IPS-18a (cell line): ENCODE measurements at regions not wholly inside any gene's neighbourhood (a gene's known extent, or its start where the extent isn't known, plus 50 kb on each side); places are given as distances from the start of the nearest gene placed in this dataset.

ENCODE experiments used
- H3K27ac ChIP-seq: one replicate; pipeline ENCODE4 v1.5.1; 2013; ENCODE audit warnings: low read length
- H3K27me3 ChIP-seq: one replicate; pipeline ENCODE4 v1.6.1; 2013; ENCODE audit warnings: mild to moderate bottlenecking, low read length; ENCODE audit not compliant: control insufficient read depth, insufficient read depth
- H3K36me3 ChIP-seq: one replicate; pipeline ENCODE4 v1.6.1; 2013; ENCODE audit warnings: low read depth, low read length; ENCODE audit not compliant: control insufficient read depth
- H3K4me1 ChIP-seq: one replicate; pipeline ENCODE4 v1.6.1; 2013; ENCODE audit warnings: low read depth, low read length; ENCODE audit not compliant: control insufficient read depth
- H3K4me3 ChIP-seq: one replicate; pipeline ENCODE4 v1.5.1; 2013; ENCODE audit warnings: low read length
- H3K9ac ChIP-seq: one replicate; pipeline ENCODE4 v1.6.1; 2013; ENCODE audit warnings: mild to moderate bottlenecking, low read length, moderate library complexity
- H3K9me3 ChIP-seq: one replicate; pipeline ENCODE4 v1.6.1; 2013; ENCODE audit warnings: low read depth, low read length; ENCODE audit not compliant: control insufficient read depth

GRCh38 chr4:138949866-138950265, 65.7 kb upstream of the NOCT start:
- Histone ChIP-seq H3K36me3 (no peaks in the 10 kb centered on the region), H3K27me3 (no peaks in the 10 kb centered on the region), H3K9me3 (no peaks in the 10 kb centered on the region), H3K4me3 (no peak overlapping the region), H3K27ac (no peak overlapping the region), H3K4me1 (no peaks in the 10 kb centered on the region), H3K9ac (no peak overlapping the region)

GRCh38 chr4:138948918-138949317, 66.7 kb upstream of the NOCT start:
- Histone ChIP-seq H3K27ac (no peak overlapping the region), H3K9ac (no peak overlapping the region), H3K27me3 (no peaks in the 10 kb centered on the region), H3K36me3 (no peaks in the 10 kb centered on the region), H3K4me3 (no peak overlapping the region), H3K9me3 (no peaks in the 10 kb centered on the region), H3K4me1 (no peaks in the 10 kb centered on the region)

- Histone ChIP-seq H3K27ac (no peak overlapping the region), H3K4me3 (no peak overlapping the region), H3K9ac (no peak overlapping the region), H3K9me3 (no peaks in the 10 kb centered on the region), H3K27me3 (no peaks in the 10 kb centered on the region), H3K4me1 (no peaks in the 10 kb centered on the region), H3K36me3 (no peaks in the 10 kb centered on the region)
Observed at GRCh38 chr4:138946306-138946705, 69.3 kb upstream of the NOCT start.

DNA sequence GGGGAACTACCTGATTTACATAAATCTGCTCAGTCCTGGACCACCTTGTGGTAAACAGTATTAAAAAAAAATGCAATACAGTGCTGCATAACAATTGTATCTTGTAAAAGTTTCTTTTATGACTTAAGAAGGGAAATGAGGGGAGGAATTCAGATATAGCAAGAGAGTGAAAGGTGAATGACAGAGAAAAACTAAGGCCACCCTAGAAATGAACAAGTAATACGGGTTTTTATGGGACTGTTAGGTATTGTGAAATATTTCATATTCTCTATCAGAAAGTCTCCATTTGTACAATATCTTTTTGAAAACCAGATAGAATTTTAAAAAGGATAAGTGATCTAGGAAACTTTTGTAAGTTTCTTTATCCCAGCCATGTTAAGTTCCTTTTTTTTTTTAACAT, 69.7 kb upstream of the NOCT start:
- H3K27ac ChIP-seq = no peak overlapping the region
- H3K27me3 ChIP-seq = no peaks in the 10 kb centered on the region
- no peak overlapping the region for H3K9ac ChIP-seq
- no peaks in the 10 kb centered on the region for H3K4me1 ChIP-seq
- H3K4me3 ChIP-seq = no peak overlapping the region
- H3K36me3 ChIP-seq = no peaks in the 10 kb centered on the region
- H3K9me3 ChIP-seq = no peaks in the 10 kb centered on the region

- H3K27ac ChIP-seq = no peak overlapping the region
- no peaks in the 10 kb centered on the region for H3K9me3 ChIP-seq
- no peaks in the 10 kb centered on the region for H3K36me3 ChIP-seq
- no peak overlapping the region for H3K9ac ChIP-seq
- no peaks in the 10 kb centered on the region for H3K27me3 ChIP-seq
- no peak overlapping the region for H3K4me3 ChIP-seq
- H3K4me1 ChIP-seq = no peaks in the 10 kb centered on the region
Observed at GRCh38 chr4:138945401-138945800, 70.2 kb upstream of the NOCT start.

- Histone ChIP-seq H3K27ac (no peak overlapping the region), H3K4me1 (no peaks in the 10 kb centered on the region), H3K36me3 (no peaks in the 10 kb centered on the region), H3K9ac (no peak overlapping the region), H3K9me3 (no peaks in the 10 kb centered on the region), H3K27me3 (no peaks in the 10 kb centered on the region), H3K4me3 (no peak overlapping the region)
Observed at GRCh38 chr4:138943893-138944292, 71.7 kb upstream of the NOCT start.

DNA sequence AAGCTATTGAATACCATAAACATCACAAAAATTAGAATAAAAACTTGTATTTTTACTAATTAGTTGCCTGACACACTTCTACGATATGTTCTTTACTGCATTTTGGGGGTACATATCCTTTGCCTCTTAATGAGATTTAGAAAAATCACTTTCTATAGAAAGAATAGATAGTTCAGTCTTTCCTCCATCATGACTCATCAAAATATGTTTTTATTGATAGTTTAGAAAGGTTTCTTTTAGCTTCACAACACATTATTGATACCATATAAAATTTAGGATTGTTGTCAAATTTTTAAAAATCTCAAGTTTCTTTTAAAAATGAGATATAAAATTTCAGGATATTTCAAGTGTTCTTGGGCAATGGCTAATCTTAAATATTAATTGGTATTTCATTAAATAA, 74.5 kb upstream of the NOCT start:
- Histone ChIP-seq H3K9me3 (no peaks in the 10 kb centered on the region), H3K27me3 (no peaks in the 10 kb centered on the region), H3K36me3 (no peaks in the 10 kb centered on the region), H3K4me1 (peaks cover 19% of the 10 kb centered on the region), H3K4me3 (no peak overlapping the region), H3K9ac (no peak overlapping the region), H3K27ac (no peak overlapping the region)

DNA sequence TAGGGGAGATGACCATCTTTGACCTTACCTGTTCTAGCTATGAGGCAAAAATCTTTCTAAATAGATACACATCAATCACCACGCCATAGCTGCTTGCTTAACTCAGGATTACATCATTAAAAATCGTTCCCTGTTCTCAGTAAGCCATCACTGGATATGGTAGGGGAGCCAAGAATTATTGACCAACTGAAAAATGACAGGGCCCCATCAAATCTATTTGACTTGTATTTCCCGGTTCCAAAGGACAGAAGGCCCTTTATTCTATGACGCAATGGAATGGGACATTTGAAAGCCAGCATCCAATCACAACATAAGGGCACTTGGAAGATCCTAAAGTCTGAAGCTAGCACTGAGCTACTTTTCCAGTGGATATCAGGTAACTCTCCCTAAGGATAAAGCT, 75.6 kb upstream of the NOCT start:
- Histone ChIP-seq H3K27ac (no peak overlapping the region), H3K4me3 (no peak overlapping the region), H3K4me1 (peaks cover 19% of the 10 kb centered on the region), H3K27me3 (no peaks in the 10 kb centered on the region), H3K9me3 (no peaks in the 10 kb centered on the region), H3K9ac (no peak overlapping the region), H3K36me3 (no peaks in the 10 kb centered on the region)

GRCh38 chr4:138938366-138938690, 77.3 kb upstream of the NOCT start:
- Histone ChIP-seq H3K27ac (no peak overlapping the region), H3K4me1 (peaks cover 19% of the 10 kb centered on the region), H3K27me3 (no peaks in the 10 kb centered on the region), H3K9me3 (no peaks in the 10 kb centered on the region), H3K9ac (peak overlapping the region; percentile 24), H3K4me3 (no peak overlapping the region), H3K36me3 (no peaks in the 10 kb centered on the region)

GRCh38 chr4:138935135-138935807, 80.3 kb upstream of the NOCT start:
- Histone ChIP-seq H3K9ac (no peak overlapping the region), H3K4me3 (no peak overlapping the region), H3K27ac (no peak overlapping the region), H3K27me3 (no peaks in the 10 kb centered on the region), H3K36me3 (no peaks in the 10 kb centered on the region), H3K9me3 (no peaks in the 10 kb centered on the region), H3K4me1 (peaks cover 19% of the 10 kb centered on the region)

GRCh38 chr4:138927072-138927471, 88.5 kb upstream of the NOCT start:
- no peak overlapping the region for H3K4me3 ChIP-seq
- no peaks in the 10 kb centered on the region for H3K27me3 ChIP-seq
- no peaks in the 10 kb centered on the region for H3K4me1 ChIP-seq
- no peaks in the 10 kb centered on the region for H3K9me3 ChIP-seq
- H3K27ac ChIP-seq = no peak overlapping the region
- H3K9ac ChIP-seq = no peak overlapping the region
- H3K36me3 ChIP-seq = no peaks in the 10 kb centered on the region

DNA sequence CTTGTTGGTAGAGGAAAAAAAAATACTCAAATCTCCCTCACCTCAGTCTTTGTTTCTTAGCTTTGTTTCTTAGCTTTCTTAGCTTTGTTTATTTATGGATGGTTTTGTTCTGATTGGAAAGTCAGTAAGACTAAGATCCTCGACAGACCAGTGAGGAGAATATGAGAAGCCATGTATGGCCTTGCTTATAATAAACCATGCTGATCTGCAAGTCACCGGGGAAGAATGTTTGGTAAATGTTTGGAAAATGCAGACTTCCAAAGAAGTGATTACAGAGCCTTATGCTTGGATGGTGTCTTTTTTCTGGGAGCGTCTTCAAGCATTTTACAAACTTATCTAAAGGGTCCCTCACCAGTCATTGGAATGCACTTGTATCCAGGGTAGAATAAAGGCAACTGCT, 90.1 kb upstream of the NOCT start:
- no peak overlapping the region for H3K9ac ChIP-seq
- no peak overlapping the region for H3K27ac ChIP-seq
- H3K36me3 ChIP-seq = no peaks in the 10 kb centered on the region
- no peaks in the 10 kb centered on the region for H3K27me3 ChIP-seq
- H3K4me1 ChIP-seq = no peaks in the 10 kb centered on the region
- H3K4me3 ChIP-seq = no peak overlapping the region
- no peaks in the 10 kb centered on the region for H3K9me3 ChIP-seq
